Naive thymus-derived CD4-positive, alpha-beta T cell (primary cell): ENCODE measurements at regions not wholly inside any gene's neighbourhood (a gene's known extent, or its start where the extent isn't known, plus 50 kb on each side); places are given as distances from the start of the nearest gene placed in this dataset.

Experiments
- ATAC-seq: fragments of 150-1000 bp; cut with Tn5 transposase; 2 replicates; pipeline ENCODE4 v1.10.0; 2021; ENCODE audit warnings: mild to moderate bottlenecking, moderate library complexity
- CTCF ChIA-PET: fragments of 350-600 bp; sonication (Branson Sonifier 250); formaldehyde crosslinking; loops from one replicate; lab custom pipeline; 2021; ENCODE audit warnings: antibody characterized with exemption; lab: Charles Lee
- POLR2A ChIA-PET: fragments of 350-600 bp; sonication (Branson Sonifier 250); formaldehyde crosslinking; loops from one replicate; lab custom pipeline; 2021; ENCODE audit warnings: antibody characterized with exemption, inconsistent platforms; lab: Charles Lee
- DNase-seq, 9 donors: peaks; one replicate each; pipeline versions ENCODE4 v3.0.0 to v3.0.0-alpha.2; 2020 to 2022; ENCODE audit warnings: mixed read lengths in 1 of 9
- H3K27ac ChIP-seq: one replicate; pipeline ENCODE4 v1.7.0; 2013; ENCODE audit warnings: mild to moderate bottlenecking, low read depth, low read length, moderate library complexity
- H3K27me3 ChIP-seq, 2 donors: one replicate each; pipeline ENCODE4 v1.7.0; 2013; ENCODE audit warnings: low read length in 2 of 2, mild to moderate bottlenecking in 2 of 2, moderate library complexity in 2 of 2; ENCODE audit not compliant: control insufficient read depth in 2 of 2, insufficient read depth in 2 of 2
- H3K36me3 ChIP-seq, 3 experiments: 1 replicate in 2 of 3; 2 replicates in 1 of 3; pipeline ENCODE4 v1.7.0; 2013; ENCODE audit warnings: low read length in 3 of 3, mild to moderate bottlenecking in 3 of 3, moderate library complexity in 1 of 3; ENCODE audit not compliant: insufficient read depth in 3 of 3, control insufficient read depth in 2 of 3
- H3K4me1 ChIP-seq, 2 donors: one replicate each; pipeline ENCODE4 v1.7.0; 2013; ENCODE audit warnings: low read length in 2 of 2, mild to moderate bottlenecking in 2 of 2, moderate library complexity in 1 of 2; ENCODE audit not compliant: control insufficient read depth in 2 of 2, insufficient read depth in 2 of 2
- H3K4me3 ChIP-seq: 2 replicates; pipeline ENCODE4 v1.7.0; 2013; ENCODE audit warnings: mild to moderate bottlenecking, low read length
- H3K9me3 ChIP-seq, 3 experiments: 1 replicate in 2 of 3; 2 replicates in 1 of 3; pipeline ENCODE4 v1.7.0; 2013; ENCODE audit warnings: low read length in 3 of 3; ENCODE audit not compliant: control insufficient read depth in 2 of 3
- H3K27ac Mint-ChIP-seq, 9 donors: one replicate each; pipeline ENCODE4 v1.8.0; 2020 to 2022; ENCODE audit warnings: mixed read lengths in 9 of 9, mild to moderate bottlenecking in 8 of 9, moderate library complexity in 5 of 9, inconsistent platforms in 2 of 9
- H3K27me3 Mint-ChIP-seq, 5 donors: one replicate each; pipeline ENCODE4 v1.8.0; 2021 to 2022; ENCODE audit warnings: mixed read lengths in 5 of 5, mild to moderate bottlenecking in 1 of 5
- H3K36me3 Mint-ChIP-seq, 5 donors: one replicate each; pipeline ENCODE4 v1.8.0; 2020 to 2022; ENCODE audit warnings: mixed read lengths in 5 of 5, mild to moderate bottlenecking in 3 of 5, inconsistent platforms in 1 of 5
- H3K4me1 Mint-ChIP-seq, 7 donors: one replicate each; pipeline ENCODE4 v1.8.0; 2020 to 2022; ENCODE audit warnings: mixed read lengths in 7 of 7, mild to moderate bottlenecking in 3 of 7, inconsistent platforms in 1 of 7
- H3K4me3 Mint-ChIP-seq, 10 donors: one replicate each; pipeline ENCODE4 v1.8.0; 2020 to 2022; ENCODE audit warnings: mild to moderate bottlenecking in 10 of 10, mixed read lengths in 10 of 10, moderate library complexity in 6 of 10, inconsistent platforms in 2 of 10
- H3K9me3 Mint-ChIP-seq, 11 donors: one replicate each; pipeline ENCODE4 v1.8.0; 2020 to 2022; ENCODE audit warnings: mixed read lengths in 11 of 11, mild to moderate bottlenecking in 4 of 11, inconsistent platforms in 1 of 11, moderate library complexity in 1 of 11
- intact Hi-C, 2 donors: fragments of 100-400 bp; cut with micrococcal nuclease; formaldehyde crosslinking; loops; one replicate each; pipeline ENCODE4 v1.15.1; 2023

DNA sequence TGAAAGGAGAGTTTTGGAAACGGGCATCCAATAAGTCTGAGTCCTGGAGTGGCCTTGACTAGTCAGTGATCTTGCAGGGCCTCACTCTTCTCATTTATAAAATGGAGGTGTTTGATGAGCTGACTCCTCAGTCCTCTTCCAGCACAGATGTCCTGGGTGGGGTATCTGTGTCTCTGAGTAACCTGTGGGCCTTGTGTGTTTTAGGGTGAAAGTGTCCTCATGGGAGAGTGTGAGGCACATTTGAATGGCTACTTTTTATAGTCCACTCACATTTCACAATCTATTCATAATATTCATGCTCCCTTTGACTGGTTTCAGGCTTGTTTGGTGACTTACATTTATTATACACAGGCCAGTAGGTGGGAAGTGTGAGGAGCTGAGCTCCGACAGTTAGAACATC, 106.4 kb upstream of the CELF4 start:
- Mint-ChIP-seq H3K9me3 (peaks cover 0 to 11% (median 2%) of the 10 kb centered on the region in 11 donors), H3K4me3 (no peak overlapping the region), H3K27ac (no peak overlapping the region), H3K4me1 (no peaks in the 10 kb centered on the region), H3K36me3 (no peaks in the 10 kb centered on the region), H3K27me3 (no peaks in the 10 kb centered on the region)
- Histone ChIP-seq H3K27me3 (no peaks in the 10 kb centered on the region), H3K4me1 (no peaks in the 10 kb centered on the region), H3K9me3 (no peaks in the 10 kb centered on the region), H3K27ac (no peak overlapping the region), H3K36me3 (no peaks in the 10 kb centered on the region), H3K4me3 (no peak overlapping the region)
- intact Hi-C loops = no loop called here
- DNase-seq = no peak
- POLR2A ChIA-PET = no interaction called here
- ATAC-seq = no peak
- CTCF ChIA-PET = no interaction called here

- H3K4me1 Mint-ChIP-seq = no peaks in the 10 kb centered on the region
- no peaks in the 10 kb centered on the region for H3K9me3 ChIP-seq
- ATAC-seq (no peak), DNase-seq (no peak)
- H3K27ac ChIP-seq = no peak overlapping the region
- ChIA-PET POLR2A (no interaction called here), CTCF (no interaction called here)
- no peaks in the 10 kb centered on the region for H3K27me3 ChIP-seq
- peaks cover 0 to 11% (median 2%) of the 10 kb centered on the region in 11 donors for H3K9me3 Mint-ChIP-seq
- H3K4me3 ChIP-seq = no peak overlapping the region
- H3K36me3 ChIP-seq = no peaks in the 10 kb centered on the region
- no peaks in the 10 kb centered on the region for H3K36me3 Mint-ChIP-seq
- H3K4me3 Mint-ChIP-seq = no peak overlapping the region
- no peaks in the 10 kb centered on the region for H3K4me1 ChIP-seq
- intact Hi-C loops = no loop called here
- no peak overlapping the region for H3K27ac Mint-ChIP-seq
- H3K27me3 Mint-ChIP-seq = no peaks in the 10 kb centered on the region
Observed at GRCh38 chr18:37671530-37671929, 105.9 kb upstream of the CELF4 start.

- Histone ChIP-seq H3K4me1 (no peaks in the 10 kb centered on the region), H3K36me3 (no peaks in the 10 kb centered on the region), H3K27me3 (no peaks in the 10 kb centered on the region), H3K9me3 (no peaks in the 10 kb centered on the region), H3K27ac (no peak overlapping the region), H3K4me3 (no peak overlapping the region)
- no peaks in the 10 kb centered on the region for H3K4me1 Mint-ChIP-seq
- intact Hi-C loops = no loop called here
- POLR2A ChIA-PET = no interaction called here
- H3K9me3 Mint-ChIP-seq = peaks cover 0 to 11% (median 2%) of the 10 kb centered on the region in 11 donors
- CTCF ChIA-PET = no interaction called here
- no peak overlapping the region for H3K4me3 Mint-ChIP-seq
- ATAC-seq = no peak
- no peaks in the 10 kb centered on the region for H3K27me3 Mint-ChIP-seq
- no peak for DNase-seq
- no peaks in the 10 kb centered on the region for H3K36me3 Mint-ChIP-seq
- H3K27ac Mint-ChIP-seq = no peak overlapping the region
Observed at GRCh38 chr18:37671119-37671518, 105.5 kb upstream of the CELF4 start.

GRCh38 chr18:37669991-37670534, 104.5 kb upstream of the CELF4 start:
- Histone ChIP-seq H3K27ac (no peak overlapping the region), H3K9me3 (no peaks in the 10 kb centered on the region), H3K4me1 (no peaks in the 10 kb centered on the region), H3K36me3 (no peaks in the 10 kb centered on the region), H3K4me3 (no peak overlapping the region), H3K27me3 (no peaks in the 10 kb centered on the region)
- DNase-seq (no peak), ATAC-seq (no peak)
- H3K4me1 Mint-ChIP-seq = no peaks in the 10 kb centered on the region
- H3K9me3 Mint-ChIP-seq = peaks cover 0 to 11% (median 2%) of the 10 kb centered on the region in 11 donors
- CTCF ChIA-PET = no interaction called here
- H3K27me3 Mint-ChIP-seq = no peaks in the 10 kb centered on the region
- no peaks in the 10 kb centered on the region for H3K36me3 Mint-ChIP-seq
- intact Hi-C loops = no loop called here
- H3K27ac Mint-ChIP-seq = no peak overlapping the region
- POLR2A ChIA-PET = no interaction called here
- no peak overlapping the region for H3K4me3 Mint-ChIP-seq

GRCh38 chr18:37668971-37669747, 103.6 kb upstream of the CELF4 start:
- ChIA-PET POLR2A (no interaction called here), CTCF (no interaction called here)
- H3K27me3 ChIP-seq = no peaks in the 10 kb centered on the region
- Mint-ChIP-seq H3K4me1 (no peaks in the 10 kb centered on the region), H3K9me3 (peaks cover 0 to 11% (median 2%) of the 10 kb centered on the region in 11 donors), H3K36me3 (no peaks in the 10 kb centered on the region), H3K27me3 (no peaks in the 10 kb centered on the region), H3K27ac (no peak overlapping the region), H3K4me3 (no peak overlapping the region)
- intact Hi-C loops = no loop called here
- no peaks in the 10 kb centered on the region for H3K4me1 ChIP-seq
- ATAC-seq = no peak
- no peaks in the 10 kb centered on the region for H3K36me3 ChIP-seq
- no peaks in the 10 kb centered on the region for H3K9me3 ChIP-seq
- H3K27ac ChIP-seq = no peak overlapping the region
- no peak for DNase-seq
- no peak overlapping the region for H3K4me3 ChIP-seq

DNA sequence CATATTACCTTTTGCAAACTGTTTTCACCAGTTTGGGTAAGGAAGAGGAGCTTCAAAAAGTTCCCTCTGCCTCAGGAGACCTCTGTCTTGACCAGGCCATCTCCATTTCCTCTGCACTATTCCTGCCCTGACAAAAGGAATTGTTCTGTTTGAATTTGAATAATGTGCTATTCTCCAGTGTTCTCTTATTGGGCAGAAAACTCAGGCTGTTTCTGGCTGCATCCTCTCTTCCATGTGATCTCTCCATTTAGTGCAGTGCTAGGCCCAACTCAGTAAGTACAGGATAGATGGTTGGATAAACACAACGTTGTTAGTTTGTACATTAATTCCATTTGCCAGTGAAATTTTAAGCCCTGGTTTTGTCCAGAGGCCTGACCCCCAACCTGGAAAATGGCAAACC, 102.2 kb upstream of the CELF4 start:
- POLR2A ChIA-PET = no interaction called here
- ATAC-seq (no peak), DNase-seq (no peak)
- intact Hi-C loops = no loop called here
- H3K4me1 Mint-ChIP-seq = peaks cover 0 to 2% (median 0%) of the 10 kb centered on the region in 7 donors
- Histone ChIP-seq H3K9me3 (no peaks in the 10 kb centered on the region), H3K4me1 (no peaks in the 10 kb centered on the region), H3K4me3 (no peak overlapping the region), H3K27ac (no peak overlapping the region), H3K27me3 (no peaks in the 10 kb centered on the region), H3K36me3 (no peaks in the 10 kb centered on the region)
- no peak overlapping the region for H3K4me3 Mint-ChIP-seq
- peaks cover 0 to 10% (median 0%) of the 10 kb centered on the region in 11 donors for H3K9me3 Mint-ChIP-seq
- H3K36me3 Mint-ChIP-seq = no peaks in the 10 kb centered on the region
- CTCF ChIA-PET = no interaction called here
- no peak overlapping the region for H3K27ac Mint-ChIP-seq
- H3K27me3 Mint-ChIP-seq = no peaks in the 10 kb centered on the region

DNA sequence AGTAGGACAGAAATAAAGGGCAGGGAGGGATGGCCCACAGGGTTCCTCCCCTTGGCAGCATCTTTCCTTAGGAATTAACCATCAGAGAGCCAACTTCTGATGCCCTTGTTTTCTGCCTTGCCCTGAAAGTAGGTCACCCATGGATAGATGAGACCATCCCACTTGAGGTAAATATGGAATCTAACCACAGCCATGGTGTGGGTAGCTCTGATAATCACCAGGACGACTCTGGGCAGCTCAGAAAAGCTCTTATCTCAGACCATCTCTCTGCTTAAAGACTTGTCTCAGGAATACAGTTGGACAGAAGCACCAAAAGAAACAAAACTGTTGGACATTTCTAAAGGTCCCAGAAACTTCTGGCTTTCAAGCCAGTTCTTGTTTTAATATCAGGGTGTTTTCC, 101.4 kb upstream of the CELF4 start:
- H3K4me3 ChIP-seq = no peak overlapping the region
- POLR2A ChIA-PET = no interaction called here
- no peak overlapping the region for H3K27ac Mint-ChIP-seq
- no peaks in the 10 kb centered on the region for H3K9me3 ChIP-seq
- no peak overlapping the region for H3K27ac ChIP-seq
- no peaks in the 10 kb centered on the region for H3K36me3 Mint-ChIP-seq
- H3K36me3 ChIP-seq = no peaks in the 10 kb centered on the region
- no peaks in the 10 kb centered on the region for H3K27me3 Mint-ChIP-seq
- H3K4me1 Mint-ChIP-seq = peaks cover 0 to 2% (median 0%) of the 10 kb centered on the region in 7 donors
- H3K4me1 ChIP-seq = no peaks in the 10 kb centered on the region
- CTCF ChIA-PET = no interaction called here
- H3K4me3 Mint-ChIP-seq = no peak overlapping the region
- H3K27me3 ChIP-seq = no peaks in the 10 kb centered on the region
- peaks cover 0 to 8% (median 0%) of the 10 kb centered on the region in 11 donors for H3K9me3 Mint-ChIP-seq
- ATAC-seq (no peak), DNase-seq (no peak)
- intact Hi-C loops = no loop called here
